Thymus (tissue), 11 donors: ENCODE measurements at regions not wholly inside any gene's neighbourhood (a gene's known extent, or its start where the extent isn't known, plus 50 kb on each side); places are given as distances from the start of the nearest gene placed in this dataset.

ENCODE experiments used
- DNase-seq, 9 donors: peaks; one replicate each; pipeline ENCODE4 v3.0.0-alpha.2; 2013; ENCODE audit warnings: low spot score in 9 of 9, low read depth in 6 of 9, missing footprints in 1 of 9
- H3K27ac ChIP-seq, 2 donors: one replicate each; pipeline ENCODE4 v1.5.1; 2013; ENCODE audit warnings: control low read depth in 1 of 2, low read depth in 1 of 2, low read length in 1 of 2, mild to moderate bottlenecking in 1 of 2, moderate library complexity in 1 of 2
- H3K27me3 ChIP-seq, 2 donors: one replicate each; pipeline ENCODE4 v1.5.1; 2013; ENCODE audit warnings: low read length in 1 of 2; ENCODE audit not compliant: control insufficient read depth in 2 of 2, insufficient read depth in 1 of 2
- H3K36me3 ChIP-seq, 2 donors: one replicate each; pipeline ENCODE4 v1.5.1; 2013; ENCODE audit warnings: low read length in 1 of 2, mild to moderate bottlenecking in 1 of 2, moderate library complexity in 1 of 2; ENCODE audit not compliant: control insufficient read depth in 2 of 2, insufficient read depth in 2 of 2
- H3K4me1 ChIP-seq, 2 donors: one replicate each; pipeline ENCODE4 v1.5.1; 2013; ENCODE audit warnings: low read length in 2 of 2; ENCODE audit not compliant: control insufficient read depth in 2 of 2, insufficient read depth in 2 of 2
- H3K4me3 ChIP-seq, 2 donors: one replicate each; pipeline ENCODE4 v1.5.1; 2013; ENCODE audit warnings: low read length in 2 of 2, control low read depth in 1 of 2, mild to moderate bottlenecking in 1 of 2
- H3K9me3 ChIP-seq, 2 donors: one replicate each; pipeline ENCODE4 v1.5.1; 2013; ENCODE audit warnings: low read length in 1 of 2, mild to moderate bottlenecking in 1 of 2; ENCODE audit not compliant: control insufficient read depth in 2 of 2, insufficient read depth in 1 of 2
- WGBS: extraction: QIAGEN DNeasy Blood & Tissue Kit; methylation state at CpG from one replicate; pipeline ENCODE4 v1.1.7; 2013; 5-methylcytosine and 5-hydroxymethylcytosine counted together
- donor health status: healthy.

DNA sequence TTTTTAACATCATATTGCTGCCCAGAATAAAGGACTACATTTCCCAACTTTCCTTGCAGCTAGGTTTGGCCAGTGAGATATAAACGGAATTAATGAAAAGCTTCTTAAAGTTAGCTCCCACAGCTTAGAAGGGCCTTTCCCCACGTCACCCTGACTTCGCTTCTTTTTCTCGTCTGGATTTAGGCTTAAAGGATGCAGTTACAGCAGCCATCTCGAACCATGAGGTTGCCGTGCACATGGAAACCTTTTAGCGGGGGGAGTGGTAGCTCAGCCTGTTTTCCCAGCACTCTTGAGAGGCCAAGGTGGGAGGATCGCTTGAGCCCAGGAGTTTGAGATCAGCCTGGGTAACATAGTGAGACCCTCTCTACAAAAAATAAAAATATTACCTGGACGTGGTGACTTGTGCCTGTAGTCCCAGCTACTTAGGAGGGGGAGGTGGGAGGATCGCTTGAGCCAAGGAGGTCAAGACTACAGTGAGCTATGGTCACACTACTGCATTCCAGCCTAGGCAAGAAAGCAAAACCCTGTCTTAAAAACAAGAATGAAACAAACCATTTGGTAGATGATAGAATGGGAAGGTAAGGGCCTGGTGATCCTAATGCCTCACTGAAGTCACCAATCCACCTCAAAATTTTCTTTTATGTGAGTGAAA lies 64.3 kb upstream of the C1GALT1 start:
- Histone ChIP-seq H3K36me3 (no peaks in the 10 kb centered on the region), H3K27ac (no peak overlapping the region), H3K4me3 (no peak overlapping the region), H3K9me3 (no peaks in the 10 kb centered on the region), H3K4me1 (no peaks in the 10 kb centered on the region), H3K27me3 (no peaks in the 10 kb centered on the region)
- DNase-seq = no peak
- WGBS = 93% methylated on average over 10 of the region's 10 CpGs

DNA sequence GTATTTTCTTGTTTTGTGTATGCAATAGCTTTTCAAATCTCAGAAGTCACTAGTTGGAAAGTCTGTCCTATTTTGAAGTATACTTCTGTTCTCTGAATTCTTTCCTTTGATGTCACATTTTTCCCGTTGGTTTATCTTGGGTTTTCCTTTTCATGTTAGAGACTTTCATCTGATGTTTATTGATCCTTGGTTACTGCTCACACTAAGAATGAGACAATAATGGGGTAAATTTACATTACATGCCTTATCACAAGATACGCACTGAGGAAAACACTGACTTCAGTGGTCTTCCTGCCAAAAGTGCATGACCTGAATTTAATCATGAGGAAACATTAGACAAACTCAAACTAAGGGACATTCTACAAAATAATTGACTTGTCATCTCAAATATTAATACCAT lies 63.5 kb upstream of the C1GALT1 start:
- Histone ChIP-seq H3K27me3 (no peaks in the 10 kb centered on the region), H3K4me3 (no peak overlapping the region), H3K4me1 (no peaks in the 10 kb centered on the region), H3K36me3 (no peaks in the 10 kb centered on the region), H3K27ac (no peak overlapping the region), H3K9me3 (no peaks in the 10 kb centered on the region)
- DNase-seq = no peak
- 86% methylated on average over 2 of the region's 2 CpGs for WGBS

DNA sequence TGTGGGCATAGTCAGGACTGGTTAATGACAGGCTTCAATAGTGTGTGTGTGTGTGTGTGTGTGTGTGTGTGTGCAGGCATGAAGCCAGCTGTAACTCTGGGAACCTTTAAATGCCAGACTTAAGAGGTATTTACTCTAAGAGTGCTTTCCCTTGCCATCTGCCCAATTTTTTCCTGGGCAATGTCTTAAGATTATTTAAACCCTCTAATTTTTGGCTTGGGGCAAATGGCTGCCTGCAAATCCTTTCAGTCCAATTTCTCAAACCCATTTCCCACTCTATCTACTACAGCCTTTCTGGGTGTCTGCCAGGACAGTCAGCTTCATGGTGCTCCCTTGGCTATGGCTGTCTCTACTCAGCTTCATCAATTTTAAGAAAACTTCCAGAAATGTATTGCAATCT lies 62.6 kb upstream of the C1GALT1 start:
- Histone ChIP-seq H3K4me1 (no peaks in the 10 kb centered on the region), H3K27ac (no peak overlapping the region), H3K9me3 (no peaks in the 10 kb centered on the region), H3K27me3 (no peaks in the 10 kb centered on the region), H3K36me3 (no peaks in the 10 kb centered on the region), H3K4me3 (no peak overlapping the region)
- DNase-seq = no peak

DNA sequence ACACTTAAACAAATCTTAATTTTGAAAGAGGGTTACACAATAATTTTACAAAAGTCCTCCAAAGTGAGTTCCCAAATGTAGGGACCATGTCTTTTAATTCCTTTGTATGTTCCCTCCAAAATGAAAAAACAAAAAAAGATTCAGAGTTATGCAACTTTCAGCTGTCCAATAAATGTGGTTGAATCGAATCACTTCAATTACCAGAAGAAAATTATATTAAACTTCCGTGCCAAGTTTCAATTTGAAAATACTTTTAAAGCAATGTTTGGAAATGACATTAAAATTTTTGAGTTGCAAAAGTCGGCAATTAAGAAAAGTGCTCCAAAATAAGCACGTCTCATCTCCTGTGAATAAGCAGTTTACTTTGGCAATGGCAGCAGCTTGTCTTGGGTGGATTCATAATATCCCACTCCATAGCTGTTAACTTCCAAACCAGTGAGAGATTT lies 60.3 kb upstream of the C1GALT1 start:
- no peak for DNase-seq
- Histone ChIP-seq H3K4me1 (no peaks in the 10 kb centered on the region), H3K4me3 (no peak overlapping the region), H3K27me3 (no peaks in the 10 kb centered on the region), H3K36me3 (no peaks in the 10 kb centered on the region), H3K27ac (no peak overlapping the region), H3K9me3 (no peaks in the 10 kb centered on the region)
- WGBS = 94% methylated on average over 4 of the region's 4 CpGs

DNA sequence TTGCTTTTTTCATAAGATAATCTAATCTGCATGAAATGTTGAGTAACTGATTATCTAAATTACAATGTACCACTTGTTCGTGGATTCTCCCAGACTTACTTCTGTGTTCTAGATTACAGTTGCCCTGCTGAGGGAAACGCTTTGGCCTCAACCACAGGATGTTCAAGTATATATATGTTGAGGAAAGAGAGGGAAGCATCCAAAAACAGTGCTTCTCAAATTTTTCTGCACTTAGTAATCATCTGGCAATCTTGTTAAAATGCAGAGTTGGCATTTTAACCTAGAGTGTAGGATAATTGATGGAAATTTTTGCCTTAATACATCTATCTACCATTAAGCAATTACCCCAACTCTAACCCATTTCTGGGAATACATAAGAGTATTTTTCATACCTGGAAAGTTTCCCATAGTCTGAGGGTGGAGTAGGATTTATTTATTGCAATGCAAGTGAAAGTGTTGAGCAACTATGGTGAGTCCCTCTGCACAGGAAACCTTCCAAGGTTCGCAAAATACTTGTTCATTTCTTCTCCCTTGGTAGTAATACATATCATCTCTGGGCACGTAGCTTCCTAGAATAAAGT lies 59.6 kb upstream of the C1GALT1 start:
- DNase-seq = no peak
- Histone ChIP-seq H3K4me3 (no peak overlapping the region), H3K4me1 (no peaks in the 10 kb centered on the region), H3K36me3 (no peaks in the 10 kb centered on the region), H3K9me3 (no peaks in the 10 kb centered on the region), H3K27ac (no peak overlapping the region), H3K27me3 (no peaks in the 10 kb centered on the region)
- WGBS = 84% methylated on average over 4 of the region's 4 CpGs

GRCh38 chr7:7125963-7126362 lies 56.4 kb upstream of the C1GALT1 start:
- Histone ChIP-seq H3K27ac (no peak overlapping the region), H3K9me3 (no peaks in the 10 kb centered on the region), H3K4me3 (no peak overlapping the region), H3K27me3 (no peaks in the 10 kb centered on the region), H3K36me3 (no peaks in the 10 kb centered on the region), H3K4me1 (no peaks in the 10 kb centered on the region)
- DNase-seq = no peak
- WGBS = 97% methylated on average over 2 of the region's 2 CpGs

- H3K36me3 ChIP-seq = no peaks in the 10 kb centered on the region
- no peak overlapping the region for H3K4me3 ChIP-seq
- H3K4me1 ChIP-seq = no peaks in the 10 kb centered on the region
- H3K27ac ChIP-seq = no peak overlapping the region
- DNase-seq = no peak
- H3K9me3 ChIP-seq = no peaks in the 10 kb centered on the region
- WGBS = 97% methylated on average over 1 of the region's 1 CpG
- H3K27me3 ChIP-seq = no peaks in the 10 kb centered on the region
These were observed 54.6 kb upstream of the C1GALT1 start for GRCh38 chr7:7127773-7128172.

DNA sequence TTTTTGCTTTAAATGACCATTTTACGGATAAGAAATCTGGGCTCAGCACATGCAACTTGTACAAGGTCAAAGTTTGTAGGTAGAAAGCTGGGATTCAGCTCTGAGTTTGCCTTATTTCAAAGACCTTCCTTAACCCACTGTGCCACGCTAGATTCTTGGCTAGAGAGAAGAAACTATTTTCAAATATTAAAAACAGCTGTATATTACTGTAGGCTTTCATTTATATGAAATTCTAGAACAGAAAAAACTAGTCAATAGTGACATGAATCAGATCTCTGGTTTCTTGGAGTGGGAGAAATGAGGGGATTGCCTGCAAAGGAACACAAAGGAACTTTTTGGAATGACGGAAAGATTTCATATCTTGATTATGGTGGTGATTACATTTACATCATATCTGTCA lies 53.0 kb upstream of the C1GALT1 start:
- no peak for DNase-seq

DNA sequence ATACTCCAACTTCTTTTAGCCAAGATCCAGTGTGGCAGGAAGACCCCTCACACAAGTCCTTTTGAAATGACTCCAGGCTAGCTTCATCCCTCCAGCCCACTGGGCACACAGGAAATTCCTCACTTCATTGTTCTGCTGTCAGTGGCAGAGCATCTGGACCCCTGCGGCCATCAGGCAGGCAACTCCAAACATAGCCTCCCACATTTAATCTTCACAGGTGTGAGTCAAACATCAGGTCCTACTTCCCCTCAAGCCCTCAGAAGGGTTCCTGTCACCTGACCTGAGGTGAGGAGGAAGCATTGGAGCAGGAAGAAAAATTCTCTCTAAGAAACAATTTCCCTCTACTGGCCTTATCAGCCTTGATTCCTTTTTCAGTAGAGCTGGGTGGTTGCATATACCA lies 51.1 kb upstream of the C1GALT1 start:
- no peak for DNase-seq
- Histone ChIP-seq H3K9me3 (no peaks in the 10 kb centered on the region), H3K27ac (no peak overlapping the region), H3K36me3 (no peaks in the 10 kb centered on the region), H3K4me3 (no peak overlapping the region), H3K4me1 (no peaks in the 10 kb centered on the region), H3K27me3 (no peaks in the 10 kb centered on the region)
- 87% methylated on average over 1 of the region's 1 CpG for WGBS

More for the DNA sequence above, 53.0 kb upstream of the C1GALT1 start:
- no peak overlapping the region for H3K4me3 ChIP-seq
- H3K36me3 ChIP-seq = no peaks in the 10 kb centered on the region
- H3K4me1 ChIP-seq = no peaks in the 10 kb centered on the region
- 98% methylated on average over 3 of the region's 3 CpGs for WGBS
- H3K27ac ChIP-seq = no peak overlapping the region
- H3K27me3 ChIP-seq = no peaks in the 10 kb centered on the region
- no peaks in the 10 kb centered on the region for H3K9me3 ChIP-seq
